ENCODE measurements at regions not wholly inside any gene's neighbourhood (a gene's known extent, or its start where the extent isn't known, plus 50 kb on each side); places are given as distances from the start of the nearest gene placed in this dataset.

- DNase-seq = no peak
Observed at GRCh38 chr12:98074286-98074685, 441.1 kb upstream of the TMPO start.

- no peak for DNase-seq
Observed at GRCh38 chr12:98084391-98084790, 431.0 kb upstream of the TMPO start.

GRCh38 chr12:98085046-98085755 is 430.2 kb upstream of the TMPO start:
- no peak for DNase-seq

- DNase-seq = no peak
Observed at GRCh38 chr12:98090731-98091130, 424.7 kb upstream of the TMPO start.

GRCh38 chr12:98096436-98096835 is 419.0 kb upstream of the TMPO start:
- no peak for DNase-seq

GRCh38 chr12:98106031-98106683 is 409.2 kb upstream of the TMPO start:
- no peak for DNase-seq

GRCh38 chr12:98109266-98109665 is 406.1 kb upstream of the TMPO start:
- DNase-seq = no peak

GRCh38 chr12:98110536-98110935 is 404.9 kb upstream of the TMPO start:
- no peak for DNase-seq

- DNase-seq = no peak
Observed at GRCh38 chr12:98113548-98113947, 401.8 kb upstream of the TMPO start.

- no peak for DNase-seq
Observed at GRCh38 chr12:98121963-98122362, 393.4 kb upstream of the TMPO start.

GRCh38 chr12:98123021-98123461 is 392.3 kb upstream of the TMPO start:
- no peak for DNase-seq

- DNase-seq = no peak
Observed at GRCh38 chr12:98126637-98127335, 388.6 kb upstream of the TMPO start.

GRCh38 chr12:98127336-98127679 is 388.1 kb upstream of the TMPO start:
- DNase-seq = no peak

- DNase-seq = no peak
Observed at GRCh38 chr12:98127854-98128253, 387.5 kb upstream of the TMPO start.

- no peak for DNase-seq
Observed at GRCh38 chr12:98136544-98136943, 378.8 kb upstream of the TMPO start.

GRCh38 chr12:98137278-98137677 is 378.1 kb upstream of the TMPO start:
- no peak for DNase-seq

- no peak for DNase-seq
Observed at GRCh38 chr12:98144953-98145352, 370.4 kb upstream of the TMPO start.

- DNase-seq = no peak
Observed at GRCh38 chr12:98146043-98146442, 369.3 kb upstream of the TMPO start.

GRCh38 chr12:98146487-98146886 is 368.9 kb upstream of the TMPO start:
- DNase-seq = no peak

- DNase-seq = no peak
Observed at GRCh38 chr12:98149270-98149669, 366.1 kb upstream of the TMPO start.

GRCh38 chr12:98149691-98150210 is 365.6 kb upstream of the TMPO start:
- no peak for DNase-seq

GRCh38 chr12:98151105-98151590 is 364.2 kb upstream of the TMPO start:
- no peak for DNase-seq

- no peak for DNase-seq
Observed at GRCh38 chr12:98151984-98152383, 363.4 kb upstream of the TMPO start.

- no peak for DNase-seq
Observed at GRCh38 chr12:98154850-98155249, 360.5 kb upstream of the TMPO start.

Measured in activated CD4-positive, CD25-positive, alpha-beta regulatory T cell treated with anti-CD3 and anti-CD28 coated beads, Interleukin-2, amount 50 U/mL, for 72 hours (primary cell).